Liver (tissue), 3 donors: ENCODE measurements at regions not wholly inside any gene's neighbourhood (a gene's known extent, or its start where the extent isn't known, plus 50 kb on each side); places are given as distances from the start of the nearest gene placed in this dataset.

Experiments used
- GABPA ChIP-seq, 2 donors: IDR thresholded peaks in 1 of 2; conservative IDR thresholded peaks in 1 of 2; 2 replicates each; pipeline ENCODE4 v1.6.1; 2016; ENCODE audit warnings: antibody characterized with exemption in 2 of 2, mild to moderate bottlenecking in 1 of 2, moderate library complexity in 1 of 2
- TAF1 ChIP-seq: conservative IDR thresholded peaks from 2 replicates; pipeline ENCODE4 v1.6.1; 2016; ENCODE audit warnings: antibody characterized with exemption, mild to moderate bottlenecking
- TF ChIP-seq, protein P1 (sequence below): IDR thresholded peaks from 2 replicates; pipeline ENCODE4 v1.6.1; 2016; ENCODE audit warnings: antibody characterized with exemption, mild to moderate bottlenecking
- TF ChIP-seq, protein P2 (sequence below): fragments of 150-350 bp; IDR thresholded peaks from 2 replicates; pipeline ENCODE4 v1.5.1; 2017; ENCODE audit warnings: improper control_type of control experiment, low read depth, low read length; ENCODE audit not compliant: missing input control
- TF ChIP-seq, protein P3 (sequence below): IDR thresholded peaks from 2 replicates; pipeline ENCODE4 v1.6.1; 2016; ENCODE audit warnings: antibody characterized with exemption
- TF ChIP-seq, protein P4 (sequence below): IDR thresholded peaks from 2 replicates; pipeline ENCODE4 v1.6.1; 2016; ENCODE audit warnings: antibody characterized with exemption
- donor health status: healthy.
- donor health status: healthy.

DNA sequence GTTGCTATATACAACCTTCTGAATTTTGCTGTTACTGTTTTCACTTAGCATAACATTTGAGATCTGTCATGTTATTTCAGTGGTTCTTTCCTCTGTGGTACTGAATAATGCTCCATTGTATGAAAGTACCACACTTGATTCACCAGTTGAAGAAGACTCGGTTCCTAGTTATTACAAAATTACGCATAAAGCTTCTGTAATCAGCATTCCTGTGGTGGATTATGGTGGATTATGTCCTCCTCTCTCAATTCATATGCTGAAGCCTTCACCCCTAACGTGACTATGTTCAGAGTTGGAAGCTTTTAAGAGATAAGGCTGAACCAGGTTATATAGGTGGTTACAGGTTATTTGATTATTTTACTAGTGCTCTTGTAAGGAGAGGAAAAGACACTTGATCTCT is 2143.5 kb upstream of the AGA start:
- TF ChIP-seq, protein P1, sequence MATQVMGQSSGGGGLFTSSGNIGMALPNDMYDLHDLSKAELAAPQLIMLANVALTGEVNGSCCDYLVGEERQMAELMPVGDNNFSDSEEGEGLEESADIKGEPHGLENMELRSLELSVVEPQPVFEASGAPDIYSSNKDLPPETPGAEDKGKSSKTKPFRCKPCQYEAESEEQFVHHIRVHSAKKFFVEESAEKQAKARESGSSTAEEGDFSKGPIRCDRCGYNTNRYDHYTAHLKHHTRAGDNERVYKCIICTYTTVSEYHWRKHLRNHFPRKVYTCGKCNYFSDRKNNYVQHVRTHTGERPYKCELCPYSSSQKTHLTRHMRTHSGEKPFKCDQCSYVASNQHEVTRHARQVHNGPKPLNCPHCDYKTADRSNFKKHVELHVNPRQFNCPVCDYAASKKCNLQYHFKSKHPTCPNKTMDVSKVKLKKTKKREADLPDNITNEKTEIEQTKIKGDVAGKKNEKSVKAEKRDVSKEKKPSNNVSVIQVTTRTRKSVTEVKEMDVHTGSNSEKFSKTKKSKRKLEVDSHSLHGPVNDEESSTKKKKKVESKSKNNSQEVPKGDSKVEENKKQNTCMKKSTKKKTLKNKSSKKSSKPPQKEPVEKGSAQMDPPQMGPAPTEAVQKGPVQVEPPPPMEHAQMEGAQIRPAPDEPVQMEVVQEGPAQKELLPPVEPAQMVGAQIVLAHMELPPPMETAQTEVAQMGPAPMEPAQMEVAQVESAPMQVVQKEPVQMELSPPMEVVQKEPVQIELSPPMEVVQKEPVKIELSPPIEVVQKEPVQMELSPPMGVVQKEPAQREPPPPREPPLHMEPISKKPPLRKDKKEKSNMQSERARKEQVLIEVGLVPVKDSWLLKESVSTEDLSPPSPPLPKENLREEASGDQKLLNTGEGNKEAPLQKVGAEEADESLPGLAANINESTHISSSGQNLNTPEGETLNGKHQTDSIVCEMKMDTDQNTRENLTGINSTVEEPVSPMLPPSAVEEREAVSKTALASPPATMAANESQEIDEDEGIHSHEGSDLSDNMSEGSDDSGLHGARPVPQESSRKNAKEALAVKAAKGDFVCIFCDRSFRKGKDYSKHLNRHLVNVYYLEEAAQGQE, result no peak
- TF ChIP-seq GABPA (IDR thresholded peaks at IDR 0.05 in 1 of 2, conservative IDR thresholded peaks at IDR 0.05 in 1 of 2) (no peak), TAF1 (no peak)
- TF ChIP-seq, protein P2, sequence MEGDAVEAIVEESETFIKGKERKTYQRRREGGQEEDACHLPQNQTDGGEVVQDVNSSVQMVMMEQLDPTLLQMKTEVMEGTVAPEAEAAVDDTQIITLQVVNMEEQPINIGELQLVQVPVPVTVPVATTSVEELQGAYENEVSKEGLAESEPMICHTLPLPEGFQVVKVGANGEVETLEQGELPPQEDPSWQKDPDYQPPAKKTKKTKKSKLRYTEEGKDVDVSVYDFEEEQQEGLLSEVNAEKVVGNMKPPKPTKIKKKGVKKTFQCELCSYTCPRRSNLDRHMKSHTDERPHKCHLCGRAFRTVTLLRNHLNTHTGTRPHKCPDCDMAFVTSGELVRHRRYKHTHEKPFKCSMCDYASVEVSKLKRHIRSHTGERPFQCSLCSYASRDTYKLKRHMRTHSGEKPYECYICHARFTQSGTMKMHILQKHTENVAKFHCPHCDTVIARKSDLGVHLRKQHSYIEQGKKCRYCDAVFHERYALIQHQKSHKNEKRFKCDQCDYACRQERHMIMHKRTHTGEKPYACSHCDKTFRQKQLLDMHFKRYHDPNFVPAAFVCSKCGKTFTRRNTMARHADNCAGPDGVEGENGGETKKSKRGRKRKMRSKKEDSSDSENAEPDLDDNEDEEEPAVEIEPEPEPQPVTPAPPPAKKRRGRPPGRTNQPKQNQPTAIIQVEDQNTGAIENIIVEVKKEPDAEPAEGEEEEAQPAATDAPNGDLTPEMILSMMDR, result no peak
- TF ChIP-seq, protein P3, sequence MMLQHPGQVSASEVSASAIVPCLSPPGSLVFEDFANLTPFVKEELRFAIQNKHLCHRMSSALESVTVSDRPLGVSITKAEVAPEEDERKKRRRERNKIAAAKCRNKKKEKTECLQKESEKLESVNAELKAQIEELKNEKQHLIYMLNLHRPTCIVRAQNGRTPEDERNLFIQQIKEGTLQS, result no peak
- TF ChIP-seq, protein P4, sequence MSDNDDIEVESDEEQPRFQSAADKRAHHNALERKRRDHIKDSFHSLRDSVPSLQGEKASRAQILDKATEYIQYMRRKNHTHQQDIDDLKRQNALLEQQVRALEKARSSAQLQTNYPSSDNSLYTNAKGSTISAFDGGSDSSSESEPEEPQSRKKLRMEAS, result no peak
